NB4 (cell line): ENCODE measurements at regions not wholly inside any gene's neighbourhood (a gene's known extent, or its start where the extent isn't known, plus 50 kb on each side); places are given as distances from the start of the nearest gene placed in this dataset.

Experiments
- MYC ChIP-seq: IDR thresholded peaks from 2 replicates; pipeline ENCODE4 v1.6.1; 2011; ENCODE audit warnings: low read depth, low read length
- POLR2A ChIP-seq: IDR thresholded peaks from 2 replicates; pipeline ENCODE4 v1.6.1; 2011; ENCODE audit warnings: mild to moderate bottlenecking; ENCODE audit not compliant: insufficient read length; ENCODE audit errors: extremely low read depth
- TF ChIP-seq, protein P1 (sequence below): IDR thresholded peaks from one replicate; pipeline ENCODE4 v1.5.1; 2012; ENCODE audit warnings: low read depth, low read length
- TF ChIP-seq, protein P2 (sequence below): IDR thresholded peaks from 2 replicates; pipeline ENCODE4 v1.6.1; 2011; ENCODE audit warnings: low read depth, low read length

DNA sequence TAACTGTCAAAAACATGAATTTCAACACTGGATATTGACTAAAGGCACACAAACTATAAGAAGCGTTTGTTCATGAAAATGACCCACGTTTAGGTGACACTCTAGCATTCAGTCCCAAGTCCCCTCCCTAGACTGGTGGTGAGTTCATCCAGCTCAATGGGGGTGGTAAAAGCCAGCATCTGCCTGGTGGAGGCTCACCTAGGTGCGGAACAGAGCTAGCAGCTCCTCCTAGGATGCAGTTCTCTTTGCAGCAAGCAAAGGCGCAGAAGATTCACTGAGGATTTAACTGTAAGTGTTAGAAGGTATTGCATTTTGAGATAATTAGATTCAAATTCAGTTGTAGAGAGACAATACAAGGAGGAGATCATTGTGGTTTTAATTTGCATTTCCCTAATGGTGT, 87.6 kb downstream of the VSTM2A start:
- TF ChIP-seq, protein P1, sequence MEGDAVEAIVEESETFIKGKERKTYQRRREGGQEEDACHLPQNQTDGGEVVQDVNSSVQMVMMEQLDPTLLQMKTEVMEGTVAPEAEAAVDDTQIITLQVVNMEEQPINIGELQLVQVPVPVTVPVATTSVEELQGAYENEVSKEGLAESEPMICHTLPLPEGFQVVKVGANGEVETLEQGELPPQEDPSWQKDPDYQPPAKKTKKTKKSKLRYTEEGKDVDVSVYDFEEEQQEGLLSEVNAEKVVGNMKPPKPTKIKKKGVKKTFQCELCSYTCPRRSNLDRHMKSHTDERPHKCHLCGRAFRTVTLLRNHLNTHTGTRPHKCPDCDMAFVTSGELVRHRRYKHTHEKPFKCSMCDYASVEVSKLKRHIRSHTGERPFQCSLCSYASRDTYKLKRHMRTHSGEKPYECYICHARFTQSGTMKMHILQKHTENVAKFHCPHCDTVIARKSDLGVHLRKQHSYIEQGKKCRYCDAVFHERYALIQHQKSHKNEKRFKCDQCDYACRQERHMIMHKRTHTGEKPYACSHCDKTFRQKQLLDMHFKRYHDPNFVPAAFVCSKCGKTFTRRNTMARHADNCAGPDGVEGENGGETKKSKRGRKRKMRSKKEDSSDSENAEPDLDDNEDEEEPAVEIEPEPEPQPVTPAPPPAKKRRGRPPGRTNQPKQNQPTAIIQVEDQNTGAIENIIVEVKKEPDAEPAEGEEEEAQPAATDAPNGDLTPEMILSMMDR: no peak
- TF ChIP-seq POLR2A (no peak), MYC (no peak)
- TF ChIP-seq, protein P2, sequence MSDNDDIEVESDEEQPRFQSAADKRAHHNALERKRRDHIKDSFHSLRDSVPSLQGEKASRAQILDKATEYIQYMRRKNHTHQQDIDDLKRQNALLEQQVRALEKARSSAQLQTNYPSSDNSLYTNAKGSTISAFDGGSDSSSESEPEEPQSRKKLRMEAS: no peak
